ENCODE measurements at regions not wholly inside any gene's neighbourhood (a gene's known extent, or its start where the extent isn't known, plus 50 kb on each side); places are given as distances from the start of the nearest gene placed in this dataset.

GRCh38 chr1:101407505-101408211 is 170.8 kb downstream of the S1PR1 start:
- TF ChIP-seq CTCF (IDR thresholded peaks at IDR 0.05) (no peak), POLR2A (IDR thresholded peaks at IDR 0.05) (no peak), POLR2AphosphoS5 (IDR thresholded peaks at IDR 0.05) (no peak)

Measured in gastroesophageal sphincter (tissue), 3 donors.